ENCODE measurements at regions not wholly inside any gene's neighbourhood (a gene's known extent, or its start where the extent isn't known, plus 50 kb on each side); places are given as distances from the start of the nearest gene placed in this dataset.
"Not testable (repeated sequence)": the region's sequence is repeated elsewhere in the genome, so short reads cannot be mapped to it uniquely, and the experiment has no call there.

DNA sequence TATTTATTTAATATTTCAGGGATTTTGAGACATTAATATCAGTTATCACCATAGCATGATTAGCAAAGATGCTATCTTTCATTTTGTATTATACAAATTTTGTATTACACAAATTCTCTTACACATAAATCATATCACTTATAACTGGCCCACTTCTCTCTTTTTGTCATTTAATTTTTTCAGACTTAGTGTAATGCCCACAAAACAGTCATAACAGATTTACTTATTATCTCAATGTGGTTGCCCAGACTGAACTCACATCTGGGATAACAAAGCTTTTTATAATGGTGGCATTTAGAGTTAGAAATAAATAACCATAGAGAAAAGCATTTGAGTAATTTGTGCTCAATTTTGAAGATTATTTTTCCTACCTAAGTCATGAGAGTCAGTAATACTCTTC is 148.3 kb downstream of the TFAP2B start:
- Histone ChIP-seq H3K4me2 (replicated peaks; ENCODE audit: low read depth, low read length, poor library complexity, severe bottlenecking) (no peak overlapping the region), H3K36me3 (replicated peaks in 1 of 2; ENCODE audit: control extremely low read depth in 1 of 2, control insufficient read depth in 1 of 2, extremely low read depth in 1 of 2, insufficient read depth in 2 of 2, low read length in 1 of 2) (no peaks in the 10 kb centered on the region), H3K9ac (ENCODE audit: low read length) (no peak overlapping the region), H3K9me3 (ENCODE audit: control extremely low read depth in 1 of 3, control insufficient read depth in 2 of 3, insufficient read depth in 1 of 3, low read length in 2 of 3) (no peaks in the 10 kb centered on the region), H3K4me3 (ENCODE audit: control extremely low read depth in 1 of 5, extremely low read depth in 1 of 5, insufficient read depth in 1 of 5, low read depth in 2 of 5, low read length in 4 of 5) (no peak overlapping the region), H2AFZ (ENCODE audit: insufficient read depth, low read depth, low read length, poor library complexity, severe bottlenecking) (no peak overlapping the region), H3K4me1 (ENCODE audit: control insufficient read depth in 2 of 2, insufficient read depth in 2 of 2, low read length in 2 of 2) (peaks cover 15 to 21% of the 10 kb centered on the region in 2 donors), H4K20me1 (ENCODE audit: control insufficient read depth, insufficient read depth, low read length, poor library complexity, severe bottlenecking) (no peaks in the 10 kb centered on the region), H3K27me3 (replicated peaks in 1 of 4; ENCODE audit: control extremely low read depth in 1 of 4, control insufficient read depth in 3 of 4, insufficient read depth in 4 of 4, low read length in 3 of 4) (no peaks in the 10 kb centered on the region), H3K79me2 (ENCODE audit: control insufficient read depth, insufficient read depth, low read length) (no peaks in the 10 kb centered on the region), H3K27ac (ENCODE audit: low read length in 2 of 2) (no peak overlapping the region)
- CTCF ChIA-PET, result no interaction called here
- POLR2A ChIA-PET, result no interaction called here
- intact Hi-C loops (cut with micrococcal nuclease), result no loop called here
- peaks cover 4% of the 10 kb centered on the region for H3K9me3 Mint-ChIP-seq (ENCODE audit: insufficient read depth)
- no peak overlapping the region for H3K4me3 Mint-ChIP-seq
- ATAC-seq (ENCODE audit: low read depth) (no peak), DNase-seq (no peak)
- H3K27me3 Mint-ChIP-seq, result no peaks in the 10 kb centered on the region
- H3K4me1 Mint-ChIP-seq, result peaks cover 21% of the 10 kb centered on the region
- H3K27ac Mint-ChIP-seq, result no peak overlapping the region
- TF ChIP-seq, protein P1, sequence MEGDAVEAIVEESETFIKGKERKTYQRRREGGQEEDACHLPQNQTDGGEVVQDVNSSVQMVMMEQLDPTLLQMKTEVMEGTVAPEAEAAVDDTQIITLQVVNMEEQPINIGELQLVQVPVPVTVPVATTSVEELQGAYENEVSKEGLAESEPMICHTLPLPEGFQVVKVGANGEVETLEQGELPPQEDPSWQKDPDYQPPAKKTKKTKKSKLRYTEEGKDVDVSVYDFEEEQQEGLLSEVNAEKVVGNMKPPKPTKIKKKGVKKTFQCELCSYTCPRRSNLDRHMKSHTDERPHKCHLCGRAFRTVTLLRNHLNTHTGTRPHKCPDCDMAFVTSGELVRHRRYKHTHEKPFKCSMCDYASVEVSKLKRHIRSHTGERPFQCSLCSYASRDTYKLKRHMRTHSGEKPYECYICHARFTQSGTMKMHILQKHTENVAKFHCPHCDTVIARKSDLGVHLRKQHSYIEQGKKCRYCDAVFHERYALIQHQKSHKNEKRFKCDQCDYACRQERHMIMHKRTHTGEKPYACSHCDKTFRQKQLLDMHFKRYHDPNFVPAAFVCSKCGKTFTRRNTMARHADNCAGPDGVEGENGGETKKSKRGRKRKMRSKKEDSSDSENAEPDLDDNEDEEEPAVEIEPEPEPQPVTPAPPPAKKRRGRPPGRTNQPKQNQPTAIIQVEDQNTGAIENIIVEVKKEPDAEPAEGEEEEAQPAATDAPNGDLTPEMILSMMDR (IDR thresholded peaks at IDR 0.05), result no peak
- no peak for TF ChIP-seq EZH2 (IDR thresholded peaks at IDR 0.05; ENCODE audit: borderline replicate concordance, insufficient read depth, low read depth, low read length, poor library complexity, severe bottlenecking)

GRCh38 chr6:50968246-50968645 is 149.6 kb downstream of the TFAP2B start:
- H3K9ac ChIP-seq (ENCODE audit: low read length); H2AFZ ChIP-seq (ENCODE audit: insufficient read depth, low read depth, low read length, poor library complexity, severe bottlenecking); H3K4me3 ChIP-seq (ENCODE audit: control extremely low read depth in 1 of 5, extremely low read depth in 1 of 5, insufficient read depth in 1 of 5, low read depth in 2 of 5, low read length in 4 of 5); CTCF ChIA-PET; H3K27ac ChIP-seq (ENCODE audit: low read length in 2 of 2); DNase-seq; H3K27ac Mint-ChIP-seq; intact Hi-C loops (cut with micrococcal nuclease); H3K27me3 Mint-ChIP-seq; H3K9me3 Mint-ChIP-seq (ENCODE audit: insufficient read depth); H3K36me3 ChIP-seq (replicated peaks in 1 of 2; ENCODE audit: control extremely low read depth in 1 of 2, control insufficient read depth in 1 of 2, extremely low read depth in 1 of 2, insufficient read depth in 2 of 2, low read length in 1 of 2); POLR2A ChIA-PET; H4K20me1 ChIP-seq (ENCODE audit: control insufficient read depth, insufficient read depth, low read length, poor library complexity, severe bottlenecking); H3K9me3 ChIP-seq (ENCODE audit: control extremely low read depth in 1 of 3, control insufficient read depth in 2 of 3, insufficient read depth in 1 of 3, low read length in 2 of 3); ATAC-seq (ENCODE audit: low read depth); H3K79me2 ChIP-seq (ENCODE audit: control insufficient read depth, insufficient read depth, low read length); H3K27me3 ChIP-seq (replicated peaks in 1 of 4; ENCODE audit: control extremely low read depth in 1 of 4, control insufficient read depth in 3 of 4, insufficient read depth in 4 of 4, low read length in 3 of 4); H3K4me2 ChIP-seq (replicated peaks; ENCODE audit: low read depth, low read length, poor library complexity, severe bottlenecking); H3K4me3 Mint-ChIP-seq: not testable (repeated sequence)
- peaks cover 4 to 13% of the 10 kb centered on the region in 2 donors for H3K4me1 ChIP-seq (ENCODE audit: control insufficient read depth in 2 of 2, insufficient read depth in 2 of 2, low read length in 2 of 2)
- WGBS (ENCODE audit: insufficient coverage), result 95% methylated on average over 3 of the region's 5 CpGs
- H3K4me1 Mint-ChIP-seq, result peaks cover 21% of the 10 kb centered on the region

All from B cell (primary cell).